GM21390 (cell line): ENCODE measurements at regions not wholly inside any gene's neighbourhood (a gene's known extent, or its start where the extent isn't known, plus 50 kb on each side); places are given as distances from the start of the nearest gene placed in this dataset.

Source experiments
- ATAC-seq: cut with Tn5 transposase; IDR thresholded peaks from one replicate; pipeline ENCODE4 v1.9.1; 2021; ENCODE audit not compliant: unreplicated experiment

DNA sequence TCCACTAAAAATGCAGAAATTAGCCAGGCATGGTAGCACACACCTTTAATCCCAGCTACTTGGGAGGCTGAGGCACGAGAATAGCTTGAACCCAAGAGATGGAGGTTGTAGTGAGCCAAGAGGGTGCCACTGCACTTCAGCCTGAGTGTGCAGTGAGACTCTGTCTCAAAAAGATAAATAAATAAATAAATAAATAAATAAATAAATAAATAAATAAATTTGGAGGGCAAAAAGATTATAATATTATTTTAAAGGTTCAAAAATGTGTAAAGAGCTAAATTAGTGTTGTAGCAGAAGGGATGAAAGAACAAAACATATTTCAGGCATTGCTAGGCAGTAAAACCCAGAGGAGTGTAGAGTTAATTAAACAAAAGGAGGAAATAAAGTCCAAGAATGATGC, 1136.4 kb upstream of the CDH2 start:
- no peak for ATAC-seq

DNA sequence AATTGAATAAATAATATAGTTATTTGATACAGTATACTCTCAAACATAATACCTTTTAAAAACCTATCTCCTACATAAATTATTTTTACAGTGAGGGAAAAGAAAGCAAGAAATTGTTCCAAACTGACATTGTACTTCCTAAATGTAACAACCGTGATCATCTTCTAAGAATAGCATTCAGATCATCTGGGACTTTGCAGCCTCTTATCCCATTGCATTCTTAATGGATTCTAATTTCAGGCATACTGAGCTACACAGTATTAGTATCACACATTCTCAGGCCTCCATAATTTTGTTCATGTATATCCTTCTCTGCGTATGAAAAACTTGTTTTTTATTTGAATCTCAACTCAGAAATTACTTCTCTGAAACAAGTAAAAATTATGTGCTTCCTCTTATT, 1134.7 kb upstream of the CDH2 start:
- no peak for ATAC-seq

DNA sequence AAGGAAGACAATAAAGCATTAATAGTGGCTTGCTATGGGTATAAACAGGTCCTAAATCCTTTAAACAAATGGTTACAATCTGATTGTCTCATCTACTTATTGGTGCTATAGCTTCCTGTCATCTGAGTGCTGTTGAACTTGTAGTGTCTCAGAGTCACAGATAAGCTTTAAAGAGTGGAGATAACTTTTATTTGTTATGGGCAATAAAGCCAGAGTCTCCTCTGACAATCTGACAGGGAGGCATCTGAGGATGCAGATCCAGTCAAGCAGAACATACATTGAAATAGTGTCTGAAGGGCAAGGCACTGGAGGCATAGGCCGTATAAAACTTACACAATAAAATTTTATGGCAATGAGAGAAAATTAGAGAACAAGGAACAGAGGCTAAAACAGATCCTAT, 1132.4 kb upstream of the CDH2 start:
- no peak for ATAC-seq

DNA sequence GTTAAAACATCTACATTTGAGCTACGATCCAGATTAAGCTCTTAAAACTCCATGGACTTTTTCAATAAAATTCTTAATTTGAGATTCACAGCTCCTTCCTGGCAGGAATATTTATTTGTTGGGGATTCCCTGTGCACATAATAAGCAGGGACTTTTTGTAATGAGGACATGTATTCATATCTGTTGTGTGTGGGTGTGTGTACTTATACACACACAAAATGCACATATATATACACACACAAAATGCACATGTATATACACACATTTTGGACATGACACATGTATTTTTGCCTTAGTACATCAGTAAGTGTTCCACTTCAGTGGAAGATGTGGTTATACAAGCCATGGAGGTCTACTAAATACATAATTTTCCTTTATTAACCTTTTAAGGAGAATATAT, 1131.1 kb upstream of the CDH2 start:
- ATAC-seq = no peak

DNA sequence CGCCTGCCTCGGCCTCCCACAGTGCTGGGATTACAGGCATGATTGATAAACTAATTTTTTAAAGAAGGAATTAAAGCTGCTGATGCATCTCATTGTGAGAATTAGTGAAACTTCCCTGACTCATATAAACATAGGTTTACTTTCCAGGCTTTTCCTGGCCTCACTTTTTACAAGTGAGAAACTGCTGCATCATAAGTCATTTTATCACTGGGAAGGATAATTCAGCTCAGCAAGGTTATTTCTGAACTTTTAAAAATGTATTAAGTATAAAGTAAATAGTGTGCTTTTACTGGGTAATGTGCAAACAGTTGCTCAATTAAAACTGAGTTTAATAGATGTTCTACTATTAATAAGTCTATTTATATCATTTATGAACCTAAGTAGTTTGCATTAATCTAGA, 1130.3 kb upstream of the CDH2 start:
- no peak for ATAC-seq

DNA sequence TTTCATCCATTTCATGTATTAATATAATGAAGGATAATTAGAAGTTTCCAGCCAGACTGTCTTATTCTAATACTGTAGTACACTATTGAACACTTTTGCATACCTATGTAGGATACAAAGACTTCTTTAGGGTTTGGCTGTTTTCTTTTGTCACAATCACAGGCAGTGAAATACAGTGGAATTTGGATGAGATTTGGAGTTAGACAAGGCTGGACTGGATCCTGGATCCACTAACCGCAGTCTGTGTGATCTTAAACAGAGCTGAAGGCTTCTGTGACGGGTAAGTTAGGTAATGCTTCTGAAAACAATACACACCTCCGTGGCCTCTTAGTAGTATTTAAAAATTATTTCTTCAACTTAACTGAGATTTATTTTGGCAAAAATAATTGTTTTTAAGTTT, 1128.6 kb upstream of the CDH2 start:
- no peak for ATAC-seq

DNA sequence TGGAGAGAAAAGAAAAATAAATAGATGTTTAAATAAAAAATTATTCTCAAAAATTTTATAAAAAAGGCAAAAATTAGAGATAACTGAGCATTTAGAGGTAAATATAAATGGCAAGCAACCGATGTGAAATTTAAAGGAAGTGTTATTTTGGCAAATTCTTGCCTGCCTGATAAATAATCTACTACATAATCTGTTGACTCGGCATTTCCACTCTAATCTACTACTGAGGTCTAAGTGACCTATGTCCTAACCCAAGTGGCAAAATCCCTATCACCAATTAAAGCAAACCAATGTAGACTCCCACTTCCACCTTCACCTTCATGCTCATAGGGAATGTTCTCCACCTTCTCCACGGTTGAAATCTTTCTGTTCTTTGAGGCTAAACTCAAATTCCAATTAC, 1124.1 kb upstream of the CDH2 start:
- no peak for ATAC-seq

DNA sequence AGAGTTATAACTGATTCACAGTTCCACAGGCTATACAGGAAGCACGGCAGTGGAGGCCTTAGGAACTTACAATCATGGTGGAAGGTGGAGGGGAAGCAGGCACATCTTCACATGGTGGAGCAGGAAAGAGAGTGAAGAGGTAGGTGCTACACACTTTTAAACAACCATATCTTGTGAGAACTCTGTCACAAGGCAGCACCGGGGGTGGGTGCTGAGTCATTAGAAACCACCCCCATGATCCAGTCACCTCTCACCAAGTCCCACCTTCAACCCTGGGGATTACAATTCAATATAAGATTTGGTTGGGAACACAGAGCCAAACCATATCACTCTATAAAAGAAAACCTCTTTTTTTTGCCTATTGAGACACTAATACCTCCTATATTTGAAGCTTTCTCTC, 1108.5 kb upstream of the CDH2 start:
- no peak for ATAC-seq

DNA sequence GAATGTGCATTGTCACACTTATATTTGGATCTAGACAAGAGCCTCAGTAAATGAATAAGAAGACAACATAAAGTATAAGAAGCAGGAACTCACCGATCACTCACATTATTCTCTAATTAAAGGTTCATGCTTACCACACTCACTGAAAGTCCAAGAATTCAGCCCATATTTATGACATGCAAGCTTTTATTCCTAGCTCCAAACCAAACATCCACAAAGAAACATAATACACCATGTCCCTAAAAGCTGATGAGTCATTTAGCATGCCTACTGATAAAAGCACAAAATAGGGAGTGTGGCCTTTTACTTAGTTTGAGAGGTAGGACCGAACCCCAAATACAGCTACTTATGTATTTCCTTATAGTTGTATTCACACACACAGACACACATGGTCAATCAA, 1094.6 kb upstream of the CDH2 start:
- no peak for ATAC-seq

DNA sequence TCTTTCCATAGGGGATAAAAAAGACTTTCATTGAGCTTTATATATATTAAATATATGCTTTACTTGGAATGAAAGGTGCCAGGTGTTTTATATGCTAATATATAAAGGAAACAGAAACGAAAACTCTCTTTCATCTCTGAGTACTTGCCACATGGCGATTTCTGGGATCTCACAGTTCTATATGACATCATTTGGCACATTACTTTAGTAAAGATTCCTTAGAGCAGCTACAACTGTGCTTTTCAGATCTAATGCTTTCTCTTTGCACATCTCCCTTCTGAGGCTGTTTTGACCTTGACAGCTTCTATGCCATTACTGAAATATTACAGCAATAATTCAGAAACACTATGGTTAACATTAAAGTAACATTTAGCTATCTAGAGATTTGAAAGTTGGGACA, 1082.9 kb upstream of the CDH2 start:
- ATAC-seq = no peak

DNA sequence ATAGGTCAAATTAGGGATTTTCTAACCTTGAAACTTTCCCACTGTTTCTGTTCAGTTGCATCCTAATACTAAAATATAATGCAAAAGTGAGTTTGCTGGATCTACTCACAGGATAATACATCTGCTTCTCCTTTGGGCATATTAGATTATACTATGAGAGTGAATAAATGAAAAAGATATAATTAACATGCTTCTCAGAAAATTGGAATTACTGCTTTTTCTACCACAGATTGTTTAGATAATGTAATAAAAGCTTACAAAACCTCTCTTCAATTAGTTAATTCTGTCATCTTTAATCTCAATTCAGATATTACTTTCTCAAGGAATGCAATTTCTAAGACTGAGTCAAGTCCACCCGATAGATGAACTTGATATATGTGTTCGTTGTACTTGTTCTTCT, 1077.2 kb upstream of the CDH2 start:
- no peak for ATAC-seq

DNA sequence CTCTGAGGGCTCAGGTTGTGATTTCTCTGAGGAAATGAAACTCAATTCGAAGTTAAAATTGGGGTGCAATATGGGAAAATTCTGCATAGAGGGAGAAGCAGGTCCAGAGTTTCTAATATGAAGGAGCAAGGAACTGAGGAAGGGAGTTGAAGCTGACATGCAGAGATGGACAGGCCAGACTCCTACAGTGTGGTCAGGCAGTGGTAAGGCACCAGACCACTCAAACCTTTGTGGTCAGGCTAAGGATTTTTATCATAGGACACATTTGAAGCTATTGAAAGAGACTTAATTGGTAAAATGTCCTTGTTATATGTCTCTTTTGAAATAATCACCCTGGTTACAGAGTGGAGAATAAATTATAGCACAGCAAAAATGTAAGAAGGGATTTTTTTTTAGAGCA, 1074.8 kb upstream of the CDH2 start:
- ATAC-seq = no peak

DNA sequence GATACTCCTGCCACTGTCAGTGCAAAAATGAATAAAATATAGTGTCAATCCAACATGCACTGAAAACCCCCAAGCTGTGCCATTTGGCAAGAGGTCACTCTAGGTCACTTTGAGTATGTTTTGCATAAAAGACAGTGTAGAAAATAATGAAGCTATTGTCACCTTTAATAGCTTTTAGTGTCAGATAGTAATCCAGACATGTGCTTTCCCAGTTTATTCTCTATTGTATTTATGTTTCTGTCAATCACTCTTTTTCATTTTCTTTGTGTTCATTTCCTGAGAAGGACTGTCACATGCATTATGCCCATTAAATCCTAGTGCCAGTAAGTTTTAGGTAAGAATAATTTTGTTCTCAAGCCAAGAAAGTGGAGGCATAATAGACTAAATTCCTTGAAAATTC, 1073.9 kb upstream of the CDH2 start:
- no peak for ATAC-seq

DNA sequence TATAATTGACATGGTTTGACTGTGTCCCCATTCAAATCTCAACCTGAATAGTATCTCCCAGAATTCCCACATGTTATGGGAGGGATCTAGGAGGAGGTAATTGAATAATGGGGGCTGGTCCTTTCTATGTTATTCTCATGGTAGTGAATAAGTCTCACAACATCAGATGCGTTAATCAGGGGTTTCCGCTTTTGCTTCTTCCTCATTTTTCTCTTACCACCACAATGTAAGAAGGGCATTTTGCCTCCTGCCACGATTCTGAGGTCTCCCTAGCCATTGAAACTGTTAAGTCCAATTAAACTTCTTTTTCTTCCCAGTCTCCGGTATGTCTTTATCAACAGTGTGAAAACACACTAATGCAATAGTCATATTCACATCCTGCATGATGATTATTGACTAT, 1073.3 kb upstream of the CDH2 start:
- no peak for ATAC-seq

DNA sequence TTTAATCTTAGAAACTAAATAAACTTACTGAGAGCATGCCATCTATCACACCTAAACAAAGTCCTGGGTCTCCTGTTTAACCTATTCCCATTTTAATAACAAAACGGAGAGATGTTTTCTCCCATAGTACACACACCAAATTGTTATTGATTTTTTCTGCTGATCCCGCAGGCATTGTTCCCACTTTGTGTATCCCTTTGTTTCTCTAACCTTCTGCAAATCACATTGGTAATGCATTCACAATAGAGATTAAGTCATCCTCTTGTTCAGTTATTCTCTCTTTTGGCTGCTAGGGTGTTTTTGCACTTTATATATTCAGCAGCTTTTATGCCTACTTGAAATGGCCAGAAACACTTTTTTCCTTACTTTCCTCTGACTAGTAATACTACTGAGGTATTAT, 1071.9 kb upstream of the CDH2 start:
- no peak for ATAC-seq

DNA sequence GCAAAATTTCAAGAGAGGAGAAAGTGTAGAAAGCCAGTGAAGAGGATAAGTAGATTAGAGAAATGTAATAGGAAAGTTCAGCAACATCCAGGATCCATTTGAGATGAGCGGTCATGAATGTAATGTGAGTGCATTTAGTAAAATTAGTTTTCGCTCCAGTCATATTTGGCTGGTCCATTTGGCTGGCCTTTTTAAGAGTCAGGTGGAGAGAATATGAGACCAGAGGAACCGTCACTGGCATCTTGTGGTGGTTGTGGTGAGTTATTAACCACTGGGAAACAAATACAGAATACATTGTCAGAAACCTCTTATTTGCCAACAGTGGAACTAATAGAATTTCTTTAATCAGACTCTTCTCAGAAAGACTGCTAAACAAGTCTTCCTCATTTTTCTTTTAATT, 1064.3 kb upstream of the CDH2 start:
- ATAC-seq = no peak

DNA sequence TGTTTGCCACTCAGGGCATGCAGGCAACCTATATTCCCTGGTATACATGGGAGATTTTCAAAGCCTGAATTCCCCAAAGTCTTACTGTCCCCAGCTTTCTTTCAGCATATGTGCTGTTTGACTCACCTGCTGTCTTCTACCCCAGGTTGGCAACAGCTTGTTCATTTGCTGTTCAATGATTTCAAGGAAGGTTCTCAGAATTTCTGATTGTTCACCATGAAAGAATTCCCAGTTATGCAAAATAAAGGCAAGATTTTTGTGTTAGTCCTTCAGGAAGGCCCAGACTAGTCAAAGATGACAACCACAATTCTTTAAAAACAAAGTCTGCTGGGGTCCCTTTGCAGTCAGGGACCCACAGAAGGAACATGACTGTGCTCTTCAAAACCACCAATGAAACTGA, 1057.8 kb upstream of the CDH2 start:
- ATAC-seq = no peak

DNA sequence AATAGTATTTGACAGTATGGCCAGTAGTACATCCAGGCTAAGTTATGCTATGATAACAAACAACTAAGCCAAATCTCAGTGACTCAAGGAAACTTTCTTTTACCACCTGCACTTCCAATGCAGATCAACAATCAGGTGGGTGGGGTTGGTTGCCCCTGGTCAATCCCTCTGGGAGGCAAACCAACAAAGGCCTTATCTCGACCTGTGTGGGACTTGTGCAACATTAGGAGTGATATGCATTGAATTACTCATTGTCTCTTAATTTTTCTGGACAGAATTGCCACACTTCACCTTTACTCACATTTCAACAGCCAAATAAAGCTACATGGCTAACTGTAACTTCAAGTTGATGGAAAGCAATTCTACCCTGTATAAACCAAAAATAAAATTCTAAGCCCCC, 1049.3 kb upstream of the CDH2 start:
- ATAC-seq = no peak

DNA sequence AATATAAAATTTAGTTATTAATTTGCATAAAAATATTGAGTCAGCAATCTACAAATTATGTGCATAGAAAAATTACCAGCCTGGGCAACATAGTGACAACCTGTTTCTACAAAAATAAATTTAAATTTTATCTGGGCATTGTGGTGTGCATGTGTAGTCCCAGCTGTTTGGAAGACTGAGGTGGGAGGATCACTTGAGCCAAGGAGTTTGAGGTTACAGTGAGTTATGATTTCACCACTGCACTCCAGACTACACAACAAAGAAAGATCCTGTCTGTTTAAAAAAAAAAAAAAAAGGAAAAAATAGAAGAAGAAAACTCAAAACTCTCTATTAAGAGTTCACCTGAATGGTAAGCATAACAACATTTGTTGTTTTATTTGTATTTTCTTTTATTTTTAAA, 1048.4 kb upstream of the CDH2 start:
- no peak for ATAC-seq

DNA sequence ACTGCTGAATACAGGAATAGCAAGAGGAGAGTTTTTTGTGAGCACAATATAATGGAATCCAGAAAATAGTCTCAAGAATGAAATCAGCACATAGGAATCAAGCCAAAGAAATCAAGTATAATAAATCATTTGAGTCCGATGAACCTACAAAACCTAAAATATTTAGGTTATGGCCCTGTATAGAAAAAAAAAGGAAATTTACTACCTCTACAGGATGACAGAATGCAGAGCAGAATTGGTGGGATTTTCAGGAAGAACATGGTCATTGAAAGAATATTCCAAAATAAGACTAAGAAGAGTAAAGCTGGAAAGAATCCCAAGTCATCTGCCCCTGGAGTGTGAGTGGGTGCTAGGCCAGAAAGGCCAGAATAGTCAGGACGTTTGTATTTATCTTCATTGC, 1041.2 kb upstream of the CDH2 start:
- ATAC-seq = no peak

DNA sequence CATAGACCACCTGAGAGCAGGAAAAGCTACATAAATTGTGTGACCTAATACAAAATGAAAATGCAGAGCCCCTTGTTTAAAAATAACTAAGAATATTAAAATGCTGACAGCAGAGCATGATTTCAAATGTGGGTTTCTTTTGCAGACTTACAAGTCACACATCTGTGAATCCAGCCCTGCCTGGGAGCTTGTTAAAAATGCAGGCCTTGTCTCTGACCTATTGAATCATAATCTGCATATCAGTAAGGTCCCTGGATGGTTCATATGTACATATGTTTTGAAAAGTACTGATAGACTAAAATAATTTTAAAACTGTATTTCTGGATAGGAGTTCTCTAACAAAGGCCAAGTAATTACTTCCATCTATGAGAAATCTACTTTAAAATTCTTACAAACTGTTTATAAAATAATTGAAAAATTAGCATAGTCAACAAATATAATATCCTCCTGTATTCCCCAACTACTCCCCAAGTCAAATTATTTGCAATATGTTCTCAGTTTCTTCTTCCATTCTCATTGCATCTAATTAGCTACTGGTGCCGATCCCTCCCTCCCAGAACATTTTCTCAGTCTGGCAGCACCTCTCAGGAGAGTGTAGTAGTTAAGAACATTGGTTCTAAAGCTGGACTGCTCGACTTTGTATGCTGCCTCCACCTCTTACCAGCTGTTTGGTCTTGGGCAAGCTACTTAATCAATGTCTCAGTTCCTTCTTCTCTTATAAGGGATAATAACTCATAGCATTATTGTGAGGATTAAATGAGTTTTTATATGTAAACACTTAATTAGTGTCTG, 1040.4 kb upstream of the CDH2 start:
- ATAC-seq = no peak

DNA sequence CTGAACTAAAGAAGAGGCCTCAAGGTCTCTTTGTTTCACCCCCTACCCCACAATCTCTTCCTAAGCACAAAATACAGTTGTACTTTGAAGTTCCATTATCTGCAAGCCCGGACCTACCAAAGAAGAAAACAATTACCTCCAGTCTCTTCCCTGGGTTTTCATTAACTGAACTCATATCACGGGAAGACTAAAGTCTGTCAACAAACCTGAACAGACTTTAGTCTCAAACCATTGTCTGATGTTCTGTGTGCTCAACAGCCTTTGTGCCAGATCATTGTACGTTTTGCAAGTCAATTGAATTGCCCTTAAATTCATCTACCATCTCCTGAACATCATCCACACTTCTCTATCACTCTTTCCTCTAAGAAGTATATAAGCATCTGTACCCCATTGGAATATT, 1021.9 kb upstream of the CDH2 start:
- no peak for ATAC-seq

DNA sequence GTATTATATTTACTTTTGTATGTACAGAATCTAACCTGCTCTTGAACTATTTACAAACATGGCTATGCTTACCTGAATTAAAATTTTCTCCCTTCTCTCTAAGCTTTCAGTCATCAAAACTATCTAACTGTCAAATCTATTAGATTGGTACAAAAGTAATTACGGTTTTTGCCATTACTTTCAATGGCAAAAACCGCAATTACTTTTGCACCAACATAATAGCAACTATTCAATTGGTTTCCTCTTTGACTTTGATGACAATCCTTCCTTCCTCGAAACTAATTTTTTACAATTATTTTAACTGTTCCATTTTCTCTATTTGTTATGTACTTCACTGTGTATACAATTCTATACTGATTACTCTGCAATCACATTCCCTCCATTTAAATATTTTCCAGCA, 1019.4 kb upstream of the CDH2 start:
- ATAC-seq = no peak

DNA sequence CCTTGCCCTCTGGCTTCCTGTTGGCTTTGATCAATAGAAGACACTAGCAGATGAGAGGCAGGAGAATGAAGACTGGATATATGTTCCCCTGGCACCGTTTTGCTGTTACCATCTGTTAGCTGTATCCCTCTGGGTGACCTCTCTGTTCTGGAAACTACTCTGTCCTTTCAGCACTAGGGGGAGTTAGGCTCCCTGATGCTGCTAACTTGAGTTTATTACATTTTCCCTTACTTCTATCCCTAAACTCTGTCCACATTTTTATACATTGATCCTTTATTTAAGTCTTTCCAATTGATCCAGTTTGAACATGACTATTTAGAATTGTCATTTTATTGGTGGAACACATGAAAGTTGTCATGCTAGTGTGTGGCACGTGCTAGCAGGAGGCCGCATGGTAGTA, 1014.3 kb upstream of the CDH2 start:
- ATAC-seq = no peak
